NCI-H1092 (cell line): ENCODE measurements at regions not wholly inside any gene's neighbourhood (a gene's known extent, or its start where the extent isn't known, plus 50 kb on each side); places are given as distances from the start of the nearest gene placed in this dataset.

ENCODE experiments used
- DNase-seq: peaks from one replicate; lab custom pipeline; 2025; lab: John Stamatoyannopoulos, UW

DNA sequence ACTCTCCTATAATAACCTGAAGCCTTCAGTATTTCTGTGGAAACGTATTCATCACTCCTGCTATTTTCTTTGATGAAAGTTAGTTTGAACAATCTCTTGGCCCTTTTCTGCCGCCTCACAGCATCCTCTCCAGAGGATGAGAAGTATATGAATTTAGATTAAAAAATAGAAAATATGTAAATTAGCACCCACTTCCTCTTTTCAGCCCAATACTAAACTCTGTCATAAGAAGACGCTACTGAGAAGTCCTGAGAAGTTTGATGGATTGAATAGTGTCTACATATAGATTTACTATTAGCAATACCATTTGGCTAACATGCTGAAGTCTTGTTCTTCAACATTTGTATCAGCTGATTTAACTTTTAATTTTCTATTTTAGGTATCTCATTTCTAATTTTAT is 526.4 kb upstream of the SPHKAP start:
- DNase-seq, result no peak

DNA sequence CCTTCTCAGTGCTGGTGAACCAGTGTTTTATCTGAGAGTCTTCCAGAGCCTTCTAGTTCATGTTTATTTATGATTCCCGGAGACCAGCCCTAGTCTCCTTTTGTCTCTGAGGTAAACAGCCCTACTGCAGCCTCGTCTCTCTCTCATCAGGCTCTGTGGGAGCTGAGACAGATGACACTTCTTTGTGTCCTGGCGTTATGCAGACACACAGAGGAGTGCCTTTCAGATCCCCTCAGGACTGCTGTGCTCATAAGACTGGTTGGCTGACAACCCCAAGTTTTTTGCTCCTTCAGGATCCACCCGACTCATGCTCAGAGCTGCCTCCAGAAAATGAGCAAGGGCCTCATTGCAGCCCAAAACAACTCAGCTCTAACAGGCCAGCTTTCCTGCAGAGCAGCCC is 523.8 kb upstream of the SPHKAP start:
- no peak for DNase-seq

DNA sequence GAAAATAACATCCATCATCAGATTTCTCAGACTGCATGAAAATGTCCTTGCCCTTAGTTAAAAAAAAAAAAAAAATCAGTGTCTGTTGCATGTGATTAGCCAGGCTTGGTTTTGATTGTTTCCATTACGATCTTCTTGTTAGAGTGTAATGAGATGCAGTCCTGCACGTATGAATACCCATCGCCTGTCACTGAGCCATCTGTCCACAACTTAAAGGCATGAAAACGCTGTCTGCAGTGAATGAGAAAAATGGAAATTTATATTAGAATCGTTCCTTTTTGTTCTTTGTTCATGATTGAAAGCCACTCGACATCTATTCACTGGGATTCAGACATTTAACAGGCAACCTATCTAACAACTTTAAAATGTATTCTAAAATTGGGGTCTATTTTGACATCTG is 521.7 kb upstream of the SPHKAP start:
- no peak for DNase-seq

DNA sequence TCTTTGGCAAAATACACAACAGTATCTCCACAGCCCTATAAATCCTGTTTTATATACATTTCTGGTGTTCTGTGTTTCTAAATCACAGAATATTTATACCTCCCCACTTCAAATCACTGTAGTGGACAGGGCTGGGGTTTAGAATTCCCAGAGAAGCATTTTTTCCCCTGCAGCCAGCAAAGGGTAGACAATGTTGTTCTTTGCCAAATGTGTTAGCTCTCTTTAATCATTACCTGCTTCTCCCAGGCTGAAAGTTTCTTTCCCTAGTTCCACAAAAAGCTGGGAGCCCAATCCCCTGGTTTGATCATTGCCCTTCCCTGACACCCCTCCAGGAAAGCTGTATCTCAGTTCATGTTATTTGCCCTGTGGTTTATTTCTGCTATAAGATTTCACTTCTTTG is 520.0 kb upstream of the SPHKAP start:
- DNase-seq, result no peak

DNA sequence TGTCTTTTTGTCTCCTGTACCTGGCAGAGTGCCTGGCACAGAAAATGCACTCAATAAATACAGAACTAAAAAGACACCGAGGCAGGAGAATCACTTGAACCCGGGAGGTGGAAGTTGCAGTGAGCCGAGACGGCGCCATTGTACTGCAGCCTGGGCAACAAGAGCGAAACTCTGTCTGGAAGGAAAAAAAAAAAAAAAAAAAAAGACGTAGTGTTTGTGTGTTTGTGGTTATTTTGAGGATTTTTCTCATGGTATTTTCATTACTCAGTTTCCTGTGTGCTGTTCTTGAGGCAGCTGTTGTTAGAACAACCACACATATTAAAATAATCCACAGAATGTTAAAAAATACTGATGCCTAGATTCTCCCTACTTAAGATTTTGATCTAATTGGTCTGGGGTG is 519.2 kb upstream of the SPHKAP start:
- DNase-seq, result no peak

DNA sequence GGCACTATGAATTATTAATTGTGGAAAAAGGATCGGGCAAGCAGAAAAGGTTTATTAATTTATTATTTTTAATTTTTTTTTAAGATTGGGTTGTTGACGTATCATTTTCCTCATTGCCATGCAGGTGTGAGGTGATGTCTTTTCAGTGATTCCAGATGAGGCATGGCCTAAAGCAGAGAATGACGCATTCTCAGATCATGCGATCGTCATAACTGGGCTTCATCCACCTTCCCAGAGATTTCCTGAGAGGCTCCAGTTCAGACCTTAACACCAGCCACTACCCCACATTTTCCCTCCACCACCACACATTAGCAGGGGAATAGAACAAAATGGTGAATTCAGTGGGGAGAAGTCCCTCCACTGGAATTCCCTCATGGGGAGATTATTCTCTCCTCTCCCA is 518.4 kb upstream of the SPHKAP start:
- no peak for DNase-seq

DNA sequence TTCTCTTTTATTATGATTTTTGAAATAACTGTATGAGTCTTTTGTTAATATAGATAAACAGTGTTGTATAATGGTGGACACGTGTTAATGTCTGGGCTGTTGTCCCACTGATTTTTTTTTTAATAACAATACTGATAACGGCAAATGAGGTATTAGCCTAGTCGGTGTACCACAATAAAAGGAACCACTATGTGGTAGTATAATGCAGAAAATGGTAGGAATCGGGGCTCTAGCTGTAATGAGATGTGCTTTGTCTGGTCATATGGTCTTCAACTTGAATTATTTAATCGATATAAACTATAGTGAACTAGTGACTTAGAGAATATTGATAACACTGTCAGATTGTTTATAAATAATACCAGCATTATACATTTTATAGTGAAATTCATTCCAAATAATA is 517.9 kb upstream of the SPHKAP start:
- DNase-seq, result no peak

DNA sequence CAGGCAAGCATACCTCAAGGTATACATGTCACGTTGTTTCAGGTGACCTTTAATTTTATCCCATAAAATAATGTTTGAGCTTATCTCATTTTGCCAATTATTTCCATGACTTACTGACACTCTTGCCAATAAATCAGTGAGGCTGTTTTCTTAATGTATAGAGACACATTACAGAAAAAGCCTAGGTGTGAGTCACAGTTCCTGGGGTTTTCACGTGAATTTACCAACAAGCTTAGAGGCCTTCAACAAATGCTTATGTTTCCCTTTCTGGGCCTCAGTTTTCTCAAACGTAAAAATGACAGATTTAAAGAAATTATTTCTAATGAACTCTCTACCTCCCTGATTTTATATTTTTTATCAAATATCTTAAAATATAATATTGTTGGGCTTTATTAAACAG is 517.5 kb upstream of the SPHKAP start:
- DNase-seq, result no peak

DNA sequence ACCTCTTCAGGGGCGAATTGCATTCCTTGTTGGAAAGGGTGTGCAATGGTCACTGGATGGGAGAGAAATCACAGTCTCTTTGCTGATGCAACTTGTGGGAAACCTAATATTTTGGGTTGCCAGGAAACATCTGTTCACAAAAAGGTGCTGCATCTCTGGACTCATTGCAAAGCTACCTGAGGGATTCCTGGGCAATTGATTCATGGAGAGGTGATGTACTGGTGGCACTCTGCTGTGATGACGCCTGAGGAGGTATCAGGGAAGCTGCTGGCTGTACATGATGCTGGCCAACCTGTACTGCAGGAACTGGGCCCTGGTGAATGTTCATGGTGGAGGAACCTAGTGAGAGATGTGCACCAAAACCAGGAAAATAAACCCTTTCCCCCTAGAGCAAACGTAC is 516.0 kb upstream of the SPHKAP start:
- no peak for DNase-seq

DNA sequence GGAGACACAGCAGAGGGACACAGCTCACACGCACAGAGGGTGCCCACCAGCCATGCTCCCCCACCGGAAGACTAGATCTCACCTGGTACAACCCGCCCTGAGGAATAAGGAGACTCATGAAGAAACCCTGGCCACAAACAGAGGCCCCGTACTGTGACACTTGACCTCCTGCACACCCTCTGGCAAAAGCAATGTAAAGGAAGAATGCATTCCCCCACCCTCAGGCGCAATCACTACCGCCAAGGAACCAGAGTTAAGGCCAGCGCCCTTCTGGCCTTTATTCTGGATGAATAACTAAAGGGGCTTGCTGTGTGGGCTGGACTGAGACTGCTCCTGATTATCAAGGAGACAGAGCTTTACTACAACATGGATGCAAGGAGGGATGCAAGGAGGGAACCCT is 509.2 kb upstream of the SPHKAP start:
- no peak for DNase-seq

DNA sequence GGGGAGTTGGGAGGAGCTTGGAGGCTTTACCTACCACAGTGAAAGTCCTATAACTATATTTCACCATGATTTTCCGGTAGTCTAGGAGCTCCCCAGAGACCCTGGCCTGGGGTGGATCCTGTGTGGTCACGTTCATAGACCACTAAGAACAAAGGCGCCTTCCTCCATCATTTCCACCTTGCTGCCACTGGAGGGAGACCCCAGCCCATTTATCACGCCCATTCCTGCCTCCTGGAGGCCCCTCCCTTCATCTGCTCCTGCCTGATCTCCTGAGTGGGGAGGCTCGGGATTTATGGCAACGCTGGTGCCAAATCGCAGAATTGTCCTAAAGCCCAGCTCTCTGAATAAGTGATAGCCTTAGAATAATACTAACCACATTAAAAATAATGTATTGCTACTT is 507.6 kb upstream of the SPHKAP start:
- DNase-seq, result peak; percentile 18

DNA sequence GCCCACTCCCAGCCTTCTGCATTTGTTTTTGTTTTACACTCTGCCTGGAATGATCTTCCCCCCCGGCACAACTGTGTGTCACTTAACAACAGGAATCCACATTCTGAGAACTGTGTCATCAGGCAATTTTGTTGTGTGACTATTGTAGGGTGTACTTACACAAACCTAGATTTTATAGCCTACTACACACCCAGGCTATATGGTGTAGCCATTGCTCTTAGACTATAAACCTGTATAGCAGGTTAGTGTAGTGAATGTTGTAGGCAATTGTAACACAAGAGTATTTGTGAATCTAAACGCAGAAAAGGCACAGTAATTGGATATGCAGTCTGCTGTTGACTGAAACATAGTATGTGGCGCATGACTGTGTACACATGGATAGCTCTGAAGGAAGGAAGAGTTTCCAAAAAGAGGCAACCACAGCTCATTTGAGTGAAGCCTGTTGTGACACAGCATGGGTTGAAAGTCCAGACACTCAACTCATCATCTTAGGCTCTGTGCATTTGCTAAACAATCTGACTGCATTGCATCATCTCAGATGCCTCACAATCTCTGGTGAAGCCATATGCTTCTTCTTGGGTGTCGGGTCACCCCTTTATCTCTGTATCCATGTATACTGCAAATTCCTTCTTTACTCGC is 506.6 kb upstream of the SPHKAP start:
- no peak for DNase-seq

DNA sequence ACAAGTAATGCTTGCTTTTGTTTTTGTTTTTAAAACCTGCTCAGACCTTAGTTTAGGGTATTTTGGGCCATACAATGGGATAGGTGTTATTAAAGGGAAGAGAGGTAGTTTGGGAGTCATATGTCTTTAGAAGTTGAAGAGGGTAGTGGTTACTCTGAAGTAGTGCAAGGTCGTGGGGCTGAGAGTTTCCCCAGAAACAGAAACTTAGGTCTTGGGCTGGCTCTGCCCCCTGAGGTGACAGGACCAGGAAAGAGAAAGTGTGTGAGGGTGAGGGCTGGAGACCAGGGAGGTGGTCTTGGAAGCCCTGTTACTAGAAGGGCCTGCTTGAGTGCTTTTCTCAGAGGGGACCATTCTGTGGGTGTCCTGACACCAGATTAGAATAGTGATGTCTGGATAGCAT is 500.5 kb upstream of the SPHKAP start:
- no peak for DNase-seq

DNA sequence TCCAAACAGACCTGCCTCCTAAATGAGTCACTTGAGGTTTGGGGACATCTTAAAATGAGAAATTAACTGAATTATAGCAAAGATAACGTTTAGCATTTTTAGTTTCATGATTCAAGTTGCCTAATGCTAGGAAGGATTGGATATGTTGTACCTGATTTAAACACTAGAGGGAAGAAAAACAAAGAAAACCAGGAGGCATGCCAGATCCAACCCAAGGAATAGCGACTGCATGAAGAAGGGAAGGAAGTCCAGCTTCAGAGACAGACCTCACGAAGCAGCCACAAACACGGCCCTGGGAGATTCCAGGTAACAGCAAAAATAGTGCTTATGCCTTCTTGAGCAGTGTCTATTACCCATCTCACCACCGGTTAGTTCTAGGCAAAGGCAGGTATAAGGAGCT is 499.9 kb upstream of the SPHKAP start:
- DNase-seq, result no peak

DNA sequence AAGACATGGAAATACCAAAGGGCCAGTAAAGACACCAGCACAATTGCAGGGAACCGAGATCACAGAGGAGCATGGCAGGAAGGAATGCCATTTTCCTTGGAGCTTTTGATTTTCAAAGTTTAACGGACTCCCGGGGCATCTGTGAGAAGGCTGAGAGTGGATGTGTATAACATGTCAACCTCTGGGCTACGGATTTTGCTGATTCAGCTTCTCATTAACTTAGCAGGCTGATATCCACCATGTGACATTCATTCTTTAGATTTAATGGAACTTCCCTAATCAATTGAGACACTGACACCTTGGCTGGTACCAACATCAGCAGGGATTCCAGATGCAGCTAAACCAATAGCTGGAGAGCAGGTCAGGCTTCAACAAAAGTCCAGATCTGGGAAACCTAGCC is 496.6 kb upstream of the SPHKAP start:
- DNase-seq, result no peak

DNA sequence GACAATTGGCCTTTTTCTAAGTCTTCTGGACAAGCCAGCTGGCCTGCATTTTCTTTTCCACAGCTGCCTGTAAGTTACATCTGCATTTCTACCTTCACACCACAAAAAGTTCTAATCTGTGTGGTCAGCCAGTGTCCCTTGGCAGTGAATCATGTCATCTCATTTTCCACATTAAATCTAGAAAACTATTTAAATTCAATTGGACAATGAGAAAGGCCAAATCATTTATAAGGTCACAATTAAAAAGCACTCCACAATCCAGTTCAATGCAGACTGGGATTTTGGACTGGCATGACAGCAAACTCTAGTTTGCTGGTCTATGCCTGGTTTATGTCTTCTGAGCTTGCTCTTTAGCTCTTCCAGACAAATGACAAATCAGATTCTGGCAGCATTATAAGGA is 494.2 kb upstream of the SPHKAP start:
- DNase-seq, result no peak

DNA sequence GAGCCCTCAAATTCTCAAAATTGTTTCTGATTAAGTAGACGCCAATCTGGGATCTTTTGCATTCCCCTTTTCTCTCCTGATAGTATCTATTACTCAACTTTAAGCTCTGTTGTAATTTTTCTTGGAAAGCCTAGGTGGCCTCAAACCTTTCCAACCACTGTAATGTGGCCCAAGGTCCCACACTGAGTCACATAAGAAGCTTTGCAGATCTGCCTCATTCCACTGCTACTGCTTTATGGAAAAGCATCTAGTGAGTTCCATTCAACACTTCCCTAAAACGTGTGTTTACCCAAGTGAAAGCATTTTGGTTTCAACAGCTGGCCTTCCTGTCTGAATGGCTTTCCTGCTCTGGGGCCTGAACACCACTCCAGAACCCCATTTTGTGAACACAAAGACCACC is 493.6 kb upstream of the SPHKAP start:
- DNase-seq, result no peak

DNA sequence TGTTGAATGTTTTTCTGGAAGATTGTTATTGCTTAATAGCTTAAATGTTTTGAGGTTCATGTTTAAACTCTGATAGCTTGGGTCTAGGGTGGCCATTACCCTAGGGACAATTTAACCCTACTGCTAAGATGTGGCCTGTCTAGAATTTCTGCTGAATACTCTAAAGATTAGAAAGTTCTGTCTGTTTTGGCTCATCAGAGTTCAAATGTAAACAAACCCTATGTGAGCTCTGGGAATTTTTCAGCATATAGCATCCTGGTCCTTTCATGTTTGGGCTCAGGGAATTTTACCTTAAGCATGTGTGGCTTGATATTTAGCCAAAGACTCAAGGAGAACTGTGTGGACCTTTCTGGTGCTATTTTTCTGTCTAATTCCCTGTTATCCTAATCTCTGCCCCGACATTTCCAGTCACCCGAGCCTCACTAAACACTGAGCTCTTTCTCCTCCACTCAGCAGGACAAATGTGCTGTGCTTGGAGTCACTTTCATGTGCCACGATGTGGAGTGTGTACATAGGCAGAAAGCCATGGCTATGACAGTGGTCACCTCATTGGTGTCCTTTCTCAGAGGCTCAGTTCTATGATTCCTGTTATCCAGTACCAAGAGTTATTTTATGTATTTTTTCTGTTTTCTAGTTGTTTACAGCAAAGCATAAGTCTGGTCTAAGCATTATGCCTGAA is 492.5 kb upstream of the SPHKAP start:
- peak; percentile 32 for DNase-seq

DNA sequence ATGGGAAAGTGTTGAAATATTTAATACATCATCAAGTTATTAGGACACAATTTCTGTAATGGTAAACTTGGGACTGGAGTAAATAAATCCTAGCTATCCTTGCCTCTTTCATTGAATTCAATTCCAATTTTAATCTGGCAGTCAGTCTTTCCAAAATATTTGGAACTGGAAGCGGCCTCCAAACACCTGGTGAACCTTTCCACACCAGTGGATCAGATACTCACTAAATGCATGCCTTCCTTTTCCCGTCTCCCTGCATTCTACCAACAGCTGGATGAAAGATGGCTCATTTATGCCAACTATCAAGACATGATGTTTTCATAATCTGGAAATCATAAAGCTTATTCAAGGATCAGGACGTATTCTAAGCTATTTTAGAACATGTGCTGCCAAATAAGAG is 488.2 kb upstream of the SPHKAP start:
- DNase-seq, result no peak

DNA sequence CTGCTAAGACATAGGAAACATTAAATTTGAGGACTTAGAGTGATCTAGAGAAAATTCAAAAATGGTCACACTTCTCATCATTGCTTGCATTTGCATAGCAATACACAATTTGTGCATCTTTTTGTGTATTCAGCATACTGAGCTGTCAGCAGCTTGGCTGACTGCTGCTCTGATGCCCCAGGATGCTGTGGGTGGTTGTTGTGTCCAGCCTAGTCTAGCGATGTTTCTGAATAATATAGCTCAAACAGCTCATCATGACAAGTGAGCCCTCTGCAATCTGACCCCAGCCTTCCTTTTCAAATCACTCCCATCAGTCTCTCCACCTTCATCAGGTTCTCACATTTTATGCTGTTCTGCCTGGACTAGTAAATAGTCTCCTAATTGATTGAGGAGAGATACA is 483.7 kb upstream of the SPHKAP start:
- DNase-seq, result no peak

DNA sequence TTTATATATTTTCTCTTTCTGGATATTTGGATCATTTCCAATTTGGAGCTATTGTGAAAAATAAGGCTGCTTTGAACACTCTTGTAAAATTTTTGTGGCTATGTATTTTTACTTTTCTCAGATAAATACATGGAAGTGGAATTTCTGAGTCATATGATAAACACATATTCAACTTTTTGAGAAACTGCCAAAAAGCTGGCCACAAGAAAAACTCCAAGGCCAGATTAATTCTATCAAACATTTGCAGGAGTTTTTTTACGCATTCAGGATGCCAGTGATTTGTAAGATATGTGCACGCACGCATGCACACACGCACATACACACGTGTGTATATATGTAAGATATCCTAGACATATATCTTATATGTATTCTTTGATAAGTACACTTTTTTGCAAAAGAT is 477.5 kb upstream of the SPHKAP start:
- DNase-seq, result no peak

DNA sequence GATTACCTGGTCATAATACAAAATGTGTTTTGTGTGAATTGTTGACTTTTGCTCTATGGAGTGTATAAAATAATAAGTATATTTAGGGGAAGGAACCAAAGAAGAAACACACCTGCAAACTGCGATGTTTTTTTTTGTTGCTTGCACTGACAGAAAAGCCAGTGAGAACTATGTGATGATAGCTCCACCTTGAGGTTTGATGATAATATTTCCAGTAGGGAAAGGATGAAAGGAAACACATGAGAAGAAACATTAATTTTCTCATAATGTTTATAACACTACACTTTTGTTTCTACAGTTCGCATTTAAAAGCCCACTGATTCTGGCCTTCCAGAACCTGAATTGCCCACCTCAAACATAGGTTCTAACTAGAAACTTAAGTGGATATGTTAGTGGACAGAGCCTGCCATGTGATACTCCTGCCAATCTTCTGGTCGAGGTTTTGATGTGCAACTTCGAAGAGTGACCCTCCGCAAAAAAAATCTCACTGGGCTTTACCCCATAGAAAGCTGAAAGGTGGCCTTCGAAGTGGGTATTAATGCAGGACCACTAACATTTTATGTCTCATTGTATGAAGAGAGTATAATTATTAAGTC is 476.4 kb upstream of the SPHKAP start:
- peak; percentile 48 for DNase-seq

DNA sequence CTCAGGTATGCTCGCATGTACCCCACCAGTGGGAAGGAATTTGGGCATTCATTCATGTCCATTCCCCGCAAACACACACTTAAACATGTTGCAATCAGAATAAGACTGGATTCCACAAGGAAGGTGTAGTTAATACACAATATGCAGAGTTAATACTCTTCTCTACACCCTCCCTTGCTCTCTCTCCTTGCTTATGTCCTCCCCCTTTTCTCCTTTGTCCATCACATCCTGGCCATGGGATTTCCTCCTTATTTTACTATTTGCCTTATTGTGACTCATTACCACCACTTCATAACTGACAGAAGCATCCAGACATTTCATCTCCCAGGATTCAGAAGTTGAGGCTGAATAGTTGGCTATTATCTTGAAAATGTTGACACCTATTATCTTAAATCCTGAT is 473.8 kb upstream of the SPHKAP start:
- DNase-seq, result no peak

DNA sequence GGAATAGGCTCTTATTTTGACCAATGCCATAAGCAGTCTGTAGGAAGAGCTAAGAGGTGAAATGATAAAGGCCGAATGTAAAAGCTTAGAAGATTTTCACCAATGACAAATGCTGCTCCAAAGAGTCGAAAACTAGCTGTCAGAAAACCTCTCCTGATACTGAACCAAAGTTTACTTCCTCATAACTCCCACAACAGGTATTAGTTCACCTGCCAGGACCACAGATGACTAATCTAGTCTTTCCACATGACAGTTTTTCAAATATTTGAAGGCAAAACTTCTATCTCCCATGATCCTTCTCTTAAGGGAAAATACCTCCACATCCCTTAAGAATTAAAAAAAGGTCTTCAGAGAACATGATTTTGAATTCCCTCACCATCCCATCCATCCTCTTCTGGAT is 473.2 kb upstream of the SPHKAP start:
- no peak for DNase-seq
